ENCODE measurements at regions not wholly inside any gene's neighbourhood (a gene's known extent, or its start where the extent isn't known, plus 50 kb on each side); places are given as distances from the start of the nearest gene placed in this dataset.

- dilution Hi-C loops (cut with MboI; ENCODE audit: extremely low pct_ligation_motif_present, low sequenced_read_pairs): no loop called here
- TF ChIP-seq EZH2 (IDR thresholded peaks at IDR 0.05; ENCODE audit: low read length) (no peak), CTCF (optimal IDR thresholded peaks at IDR 0.05 in 1 of 3, IDR thresholded peaks at IDR 0.05 in 1 of 3, conservative IDR thresholded peaks at IDR 0.05 in 1 of 3; ENCODE audit: extremely low read depth in 1 of 3, insufficient read depth in 2 of 3, low read length in 3 of 3) (no peak)
- H3K27ac ChIP-seq (ENCODE audit: control insufficient read depth, insufficient read depth, low read length): no peak overlapping the region
- DNase-seq (ENCODE audit: low read depth, low spot score) (no peak), FAIRE-seq (no peak)
- H3K9me3 ChIP-seq (ENCODE audit: control insufficient read depth, low read depth, low read length): no peaks in the 10 kb centered on the region
- H3K4me2 ChIP-seq (ENCODE audit: control insufficient read depth, extremely low read depth, insufficient read depth, low read depth, low read length): no peak overlapping the region
- no peaks in the 10 kb centered on the region for H3K79me2 ChIP-seq (ENCODE audit: control insufficient read depth, insufficient read depth, low read length)
- no peaks in the 10 kb centered on the region for H3K27me3 ChIP-seq (ENCODE audit: control insufficient read depth, extremely low read depth, insufficient read depth, low read length)
- no peaks in the 10 kb centered on the region for H3K36me3 ChIP-seq (ENCODE audit: control insufficient read depth in 2 of 2, extremely low read depth in 1 of 2, insufficient read depth in 2 of 2, low read length in 2 of 2)
- H4K20me1 ChIP-seq (ENCODE audit: control insufficient read depth, extremely low read depth, insufficient read depth, low read length): no peaks in the 10 kb centered on the region
- no peak overlapping the region for H3K4me3 ChIP-seq (ENCODE audit: control insufficient read depth in 2 of 3, extremely low read depth in 1 of 3, insufficient read depth in 2 of 3, low read depth in 1 of 3, low read length in 3 of 3)
- H3K4me1 ChIP-seq (ENCODE audit: control insufficient read depth, extremely low read depth, insufficient read depth, low read length): peaks cover 10% of the 10 kb centered on the region
- no peak overlapping the region for H2AFZ ChIP-seq (ENCODE audit: control insufficient read depth, low read length)
- H3K9ac ChIP-seq (ENCODE audit: control insufficient read depth, extremely low read depth, insufficient read depth, low read length): no peak overlapping the region
- no peaks in the 10 kb centered on the region for H3K9me1 ChIP-seq (ENCODE audit: control insufficient read depth, extremely low read depth, insufficient read depth, low read length)
Observed at GRCh38 chr4:155434904-155435303, 58.1 kb upstream of the MAP9 start.

GRCh38 chr4:155434366-155434765, 57.6 kb upstream of the MAP9 start:
- DNase-seq (ENCODE audit: low read depth, low spot score): no peak
- H3K9me3 ChIP-seq (ENCODE audit: control insufficient read depth, low read depth, low read length): no peaks in the 10 kb centered on the region
- H3K9me1 ChIP-seq (ENCODE audit: control insufficient read depth, extremely low read depth, insufficient read depth, low read length): no peaks in the 10 kb centered on the region
- H3K36me3 ChIP-seq (ENCODE audit: control insufficient read depth in 2 of 2, extremely low read depth in 1 of 2, insufficient read depth in 2 of 2, low read length in 2 of 2): no peaks in the 10 kb centered on the region
- no peak overlapping the region for H3K4me3 ChIP-seq (ENCODE audit: control insufficient read depth in 2 of 3, extremely low read depth in 1 of 3, insufficient read depth in 2 of 3, low read depth in 1 of 3, low read length in 3 of 3)
- peak overlapping the region; percentile 11 for H3K4me2 ChIP-seq (ENCODE audit: control insufficient read depth, extremely low read depth, insufficient read depth, low read depth, low read length)
- peak overlapping the region; percentile 72 for H3K27ac ChIP-seq (ENCODE audit: control insufficient read depth, insufficient read depth, low read length)
- H4K20me1 ChIP-seq (ENCODE audit: control insufficient read depth, extremely low read depth, insufficient read depth, low read length): no peaks in the 10 kb centered on the region
- FAIRE-seq: no peak
- H3K79me2 ChIP-seq (ENCODE audit: control insufficient read depth, insufficient read depth, low read length): no peaks in the 10 kb centered on the region
- no peaks in the 10 kb centered on the region for H3K27me3 ChIP-seq (ENCODE audit: control insufficient read depth, extremely low read depth, insufficient read depth, low read length)
- peaks cover 10% of the 10 kb centered on the region for H3K4me1 ChIP-seq (ENCODE audit: control insufficient read depth, extremely low read depth, insufficient read depth, low read length)
- dilution Hi-C loops (cut with MboI; ENCODE audit: extremely low pct_ligation_motif_present, low sequenced_read_pairs): no loop called here
- H2AFZ ChIP-seq (ENCODE audit: control insufficient read depth, low read length): peak overlapping the region; percentile 11
- TF ChIP-seq EZH2 (IDR thresholded peaks at IDR 0.05; ENCODE audit: low read length): no peak
- TF ChIP-seq CTCF (optimal IDR thresholded peaks at IDR 0.05 in 1 of 3, IDR thresholded peaks at IDR 0.05 in 1 of 3, conservative IDR thresholded peaks at IDR 0.05 in 1 of 3; ENCODE audit: extremely low read depth in 1 of 3, insufficient read depth in 2 of 3, low read length in 3 of 3): no peak
- no peak overlapping the region for H3K9ac ChIP-seq (ENCODE audit: control insufficient read depth, extremely low read depth, insufficient read depth, low read length)
